ENCODE measurements at regions not wholly inside any gene's neighbourhood (a gene's known extent, or its start where the extent isn't known, plus 50 kb on each side); places are given as distances from the start of the nearest gene placed in this dataset.

DNA sequence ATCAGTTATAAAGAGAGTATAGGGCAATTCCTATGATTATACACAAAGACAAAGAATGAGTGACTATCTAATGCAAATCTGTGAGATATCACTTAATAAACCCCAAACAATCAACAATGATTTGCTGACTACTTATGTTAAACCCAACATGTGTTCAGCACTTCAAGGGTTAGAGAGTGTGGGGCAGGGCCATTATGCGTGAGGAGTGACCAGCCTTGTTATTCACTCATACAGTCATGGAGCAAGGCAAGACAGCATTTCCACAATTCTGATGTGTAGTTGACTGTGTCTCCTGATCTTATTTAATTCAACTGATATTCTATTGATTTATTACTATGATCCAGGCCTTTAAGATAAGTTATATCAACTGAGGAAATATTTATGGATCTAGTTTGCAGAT is 251.7 kb downstream of the CYRIA start:
- H3K4ac ChIP-seq (ENCODE audit: low read depth, low read length), result no peak overlapping the region
- no CpG with 5 or more reads among the region's 1 CpG for WGBS, 2 experiments (ENCODE audit: extremely low coverage in 2 of 2, insufficient read length in 1 of 2)
- H3K9me1 ChIP-seq (ENCODE audit: insufficient read depth, low read length), result no peaks in the 10 kb centered on the region
- no peak overlapping the region for H3K9ac ChIP-seq (ENCODE audit: low read depth, low read length)
- H3K9me3 ChIP-seq (ENCODE audit: control insufficient read depth, insufficient read depth, low read length), result peaks cover 14% of the 10 kb centered on the region
- H3K36me3 ChIP-seq (ENCODE audit: control insufficient read depth, insufficient read depth, low read length), result no peaks in the 10 kb centered on the region
- no peak overlapping the region for H2AFZ ChIP-seq (replicated peaks; ENCODE audit: low read length, poor library complexity)
- no peak overlapping the region for H4K5ac ChIP-seq (ENCODE audit: low read depth, low read length)
- in situ Hi-C loops (cut with MboI; ENCODE audit: low sequenced_read_pairs) (no loop called here), dilution Hi-C loops (cut with HindIII; ENCODE audit: low sequenced_read_pairs, unreplicated experiment) (no loop called here), intact Hi-C loops (cut with micrococcal nuclease) (no loop called here)
- no peak overlapping the region for H2BK20ac ChIP-seq (ENCODE audit: low read depth, low read length)
- H3K56ac ChIP-seq (ENCODE audit: extremely low read depth, insufficient read depth, low read length), result no peak overlapping the region
- H4K91ac ChIP-seq (ENCODE audit: insufficient read depth, low read depth, low read length), result no peak overlapping the region
- H3K4me1 ChIP-seq (ENCODE audit: control insufficient read depth, insufficient read depth, low read length), result no peaks in the 10 kb centered on the region
- no peak overlapping the region for H3K18ac ChIP-seq (ENCODE audit: low read depth, low read length)
- no peaks in the 10 kb centered on the region for H3K27me3 ChIP-seq (ENCODE audit: control insufficient read depth, insufficient read depth, low read length)
- no peak overlapping the region for H2AK5ac ChIP-seq (ENCODE audit: low read depth, low read length)
- ChIA-PET POLR2A (ENCODE audit: unreplicated experiment) (no interaction called here), CTCF (no interaction called here)
- no peak overlapping the region for H3K23ac ChIP-seq (ENCODE audit: low read depth, low read length)
- no peak overlapping the region for H3K4me2 ChIP-seq (ENCODE audit: low read depth, low read length)
- H2BK15ac ChIP-seq (ENCODE audit: low read depth, low read length), result no peak overlapping the region
- no peak overlapping the region for H3K14ac ChIP-seq (replicated peaks; ENCODE audit: low read depth, low read length)
- TF ChIP-seq MXI1 (IDR thresholded peaks at IDR 0.05; ENCODE audit: borderline replicate concordance, low read depth, low read length) (no peak), SMC3 (IDR thresholded peaks at IDR 0.05; ENCODE audit: low read depth, low read length) (no peak), POLR2A (IDR thresholded peaks at IDR 0.05; ENCODE audit: low read depth, low read length) (no peak), BHLHE40 (IDR thresholded peaks at IDR 0.05; ENCODE audit: low read depth, low read length) (no peak), RCOR1 (IDR thresholded peaks at IDR 0.05; ENCODE audit: insufficient replicate concordance, low read length) (no peak), CEBPB (IDR thresholded peaks at IDR 0.05; ENCODE audit: low read depth, low read length) (no peak), RFX5 (IDR thresholded peaks at IDR 0.05; ENCODE audit: low read depth, low read length) (no peak), MAFK (IDR thresholded peaks at IDR 0.05; ENCODE audit: low read depth, low read length) (no peak)
- TF ChIP-seq, protein P1, sequence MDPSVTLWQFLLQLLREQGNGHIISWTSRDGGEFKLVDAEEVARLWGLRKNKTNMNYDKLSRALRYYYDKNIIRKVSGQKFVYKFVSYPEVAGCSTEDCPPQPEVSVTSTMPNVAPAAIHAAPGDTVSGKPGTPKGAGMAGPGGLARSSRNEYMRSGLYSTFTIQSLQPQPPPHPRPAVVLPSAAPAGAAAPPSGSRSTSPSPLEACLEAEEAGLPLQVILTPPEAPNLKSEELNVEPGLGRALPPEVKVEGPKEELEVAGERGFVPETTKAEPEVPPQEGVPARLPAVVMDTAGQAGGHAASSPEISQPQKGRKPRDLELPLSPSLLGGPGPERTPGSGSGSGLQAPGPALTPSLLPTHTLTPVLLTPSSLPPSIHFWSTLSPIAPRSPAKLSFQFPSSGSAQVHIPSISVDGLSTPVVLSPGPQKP (IDR thresholded peaks at IDR 0.05; ENCODE audit: borderline replicate concordance, low read depth, low read length), result no peak
- TF ChIP-seq, protein P2, sequence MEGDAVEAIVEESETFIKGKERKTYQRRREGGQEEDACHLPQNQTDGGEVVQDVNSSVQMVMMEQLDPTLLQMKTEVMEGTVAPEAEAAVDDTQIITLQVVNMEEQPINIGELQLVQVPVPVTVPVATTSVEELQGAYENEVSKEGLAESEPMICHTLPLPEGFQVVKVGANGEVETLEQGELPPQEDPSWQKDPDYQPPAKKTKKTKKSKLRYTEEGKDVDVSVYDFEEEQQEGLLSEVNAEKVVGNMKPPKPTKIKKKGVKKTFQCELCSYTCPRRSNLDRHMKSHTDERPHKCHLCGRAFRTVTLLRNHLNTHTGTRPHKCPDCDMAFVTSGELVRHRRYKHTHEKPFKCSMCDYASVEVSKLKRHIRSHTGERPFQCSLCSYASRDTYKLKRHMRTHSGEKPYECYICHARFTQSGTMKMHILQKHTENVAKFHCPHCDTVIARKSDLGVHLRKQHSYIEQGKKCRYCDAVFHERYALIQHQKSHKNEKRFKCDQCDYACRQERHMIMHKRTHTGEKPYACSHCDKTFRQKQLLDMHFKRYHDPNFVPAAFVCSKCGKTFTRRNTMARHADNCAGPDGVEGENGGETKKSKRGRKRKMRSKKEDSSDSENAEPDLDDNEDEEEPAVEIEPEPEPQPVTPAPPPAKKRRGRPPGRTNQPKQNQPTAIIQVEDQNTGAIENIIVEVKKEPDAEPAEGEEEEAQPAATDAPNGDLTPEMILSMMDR (conservative IDR thresholded peaks at IDR 0.05; ENCODE audit: low read depth, low read length), result no peak
- H3K4me3 ChIP-seq (ENCODE audit: insufficient read depth, low read depth, low read length), result no peak overlapping the region
- H3K27ac ChIP-seq (ENCODE audit: insufficient read depth, low read length), result no peak overlapping the region
- DNase-seq (no peak), ATAC-seq (ENCODE audit: low read depth) (no peak)
- no peak overlapping the region for H2BK120ac ChIP-seq (ENCODE audit: low read depth, low read length)
- H4K20me1 ChIP-seq (ENCODE audit: insufficient read depth, low read length), result no peaks in the 10 kb centered on the region
- H2BK5ac ChIP-seq (ENCODE audit: low read depth, low read length, poor library complexity, severe bottlenecking), result no peak overlapping the region
- H3K79me1 ChIP-seq (ENCODE audit: low read depth in 1 of 2, low read length in 2 of 2), result no peaks in the 10 kb centered on the region
- H2AK9ac ChIP-seq (replicated peaks; ENCODE audit: low read depth, low read length, poor library complexity), result no peak overlapping the region
- no peak overlapping the region for H4K8ac ChIP-seq (ENCODE audit: low read depth in 2 of 2, low read length in 2 of 2)
- no TSS peak for BruUV-seq (replicated peaks)

Data from IMR-90 (cell line).